Suprapubic skin (tissue), 4 donors: ENCODE measurements at regions not wholly inside any gene's neighbourhood (a gene's known extent, or its start where the extent isn't known, plus 50 kb on each side); places are given as distances from the start of the nearest gene placed in this dataset.
"Not testable (repeated sequence)": the region's sequence is repeated elsewhere in the genome, so short reads cannot be mapped to it uniquely, and the experiment has no call there.

Source experiments
- POLR2A ChIP-seq, 2 donors: fragments of 450-650 bp; IDR thresholded peaks; one replicate each; pipeline ENCODE4 v1.6.1; 2017; ENCODE audit warnings: antibody characterized with exemption in 2 of 2, mild to moderate bottlenecking in 2 of 2, moderate library complexity in 2 of 2
- POLR2AphosphoS5 ChIP-seq, 3 donors: sonication (generic); formaldehyde crosslinking; IDR thresholded peaks; one replicate each; pipeline ENCODE4 v1.6.1; 2017; ENCODE audit warnings: antibody characterized with exemption in 3 of 3
- TF ChIP-seq, protein P1 (sequence below), 2 donors: fragments of 200-600 bp in 1 of 2; fragments of 450-650 bp in 1 of 2; sonication (generic) in 1 of 2; IDR thresholded peaks; one replicate each; pipeline ENCODE4 v1.5.1; 2016 to 2019; ENCODE audit warnings: antibody characterized with exemption in 2 of 2, mild to moderate bottlenecking in 1 of 2, moderate library complexity in 1 of 2

GRCh38 chr6:26795474-26796307, 136.1 kb upstream of the ZNF322 start:
- not testable (repeated sequence) for TF ChIP-seq POLR2AphosphoS5, POLR2A (IDR thresholded peaks at IDR 0.05)
- TF ChIP-seq, protein P1, sequence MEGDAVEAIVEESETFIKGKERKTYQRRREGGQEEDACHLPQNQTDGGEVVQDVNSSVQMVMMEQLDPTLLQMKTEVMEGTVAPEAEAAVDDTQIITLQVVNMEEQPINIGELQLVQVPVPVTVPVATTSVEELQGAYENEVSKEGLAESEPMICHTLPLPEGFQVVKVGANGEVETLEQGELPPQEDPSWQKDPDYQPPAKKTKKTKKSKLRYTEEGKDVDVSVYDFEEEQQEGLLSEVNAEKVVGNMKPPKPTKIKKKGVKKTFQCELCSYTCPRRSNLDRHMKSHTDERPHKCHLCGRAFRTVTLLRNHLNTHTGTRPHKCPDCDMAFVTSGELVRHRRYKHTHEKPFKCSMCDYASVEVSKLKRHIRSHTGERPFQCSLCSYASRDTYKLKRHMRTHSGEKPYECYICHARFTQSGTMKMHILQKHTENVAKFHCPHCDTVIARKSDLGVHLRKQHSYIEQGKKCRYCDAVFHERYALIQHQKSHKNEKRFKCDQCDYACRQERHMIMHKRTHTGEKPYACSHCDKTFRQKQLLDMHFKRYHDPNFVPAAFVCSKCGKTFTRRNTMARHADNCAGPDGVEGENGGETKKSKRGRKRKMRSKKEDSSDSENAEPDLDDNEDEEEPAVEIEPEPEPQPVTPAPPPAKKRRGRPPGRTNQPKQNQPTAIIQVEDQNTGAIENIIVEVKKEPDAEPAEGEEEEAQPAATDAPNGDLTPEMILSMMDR (IDR thresholded peaks at IDR 0.05): not testable (repeated sequence)
